ENCODE measurements at regions not wholly inside any gene's neighbourhood (a gene's known extent, or its start where the extent isn't known, plus 50 kb on each side); places are given as distances from the start of the nearest gene placed in this dataset.

GRCh38 chr1:192022827-192023226, 135.4 kb upstream of the RGS18 start:
- no peak for DNase-seq

GRCh38 chr1:192024881-192025280, 133.4 kb upstream of the RGS18 start:
- no peak for DNase-seq

- DNase-seq, result no peak
These were observed 119.7 kb upstream of the RGS18 start for GRCh38 chr1:192038567-192038966.

- no peak for DNase-seq
These were observed 113.1 kb upstream of the RGS18 start for GRCh38 chr1:192045131-192045530.

- DNase-seq, result no peak
These were observed 104.7 kb upstream of the RGS18 start for GRCh38 chr1:192053531-192053971.

GRCh38 chr1:192057766-192058165, 100.5 kb upstream of the RGS18 start:
- DNase-seq, result no peak

- DNase-seq, result no peak
These were observed 98.9 kb upstream of the RGS18 start for GRCh38 chr1:192059407-192059806.

GRCh38 chr1:192061556-192061955, 96.7 kb upstream of the RGS18 start:
- DNase-seq, result no peak

- no peak for DNase-seq
These were observed 93.2 kb upstream of the RGS18 start for GRCh38 chr1:192065087-192065486.

GRCh38 chr1:192066202-192066601, 92.1 kb upstream of the RGS18 start:
- no peak for DNase-seq

- DNase-seq, result no peak
These were observed 90.9 kb upstream of the RGS18 start for GRCh38 chr1:192067360-192067759.

- DNase-seq, result no peak
These were observed 88.0 kb upstream of the RGS18 start for GRCh38 chr1:192070213-192070612.

- DNase-seq, result no peak
These were observed 77.6 kb upstream of the RGS18 start for GRCh38 chr1:192080684-192081083.

- no peak for DNase-seq
These were observed 76.9 kb upstream of the RGS18 start for GRCh38 chr1:192081359-192081758.

GRCh38 chr1:192086644-192087043, 71.6 kb upstream of the RGS18 start:
- DNase-seq, result no peak

GRCh38 chr1:192087334-192087733, 70.9 kb upstream of the RGS18 start:
- no peak for DNase-seq

GRCh38 chr1:192088496-192088895, 69.8 kb upstream of the RGS18 start:
- DNase-seq, result no peak

GRCh38 chr1:192098001-192098400, 60.3 kb upstream of the RGS18 start:
- DNase-seq, result no peak

- no peak for DNase-seq
These were observed 58.9 kb upstream of the RGS18 start for GRCh38 chr1:192099328-192099727.

- DNase-seq, result no peak
These were observed 57.4 kb upstream of the RGS18 start for GRCh38 chr1:192100686-192101468.

GRCh38 chr1:192104128-192104527, 54.1 kb upstream of the RGS18 start:
- DNase-seq, result no peak

GRCh38 chr1:192104852-192105251, 53.4 kb upstream of the RGS18 start:
- no peak for DNase-seq

- DNase-seq, result no peak
These were observed 50.1 kb upstream of the RGS18 start for GRCh38 chr1:192108161-192108560.
